SK-N-SH (cell line): ENCODE measurements at regions not wholly inside any gene's neighbourhood (a gene's known extent, or its start where the extent isn't known, plus 50 kb on each side); places are given as distances from the start of the nearest gene placed in this dataset.

Experiments used
- CTCF ChIP-seq: fragments of 200-600 bp; sonication (generic); IDR thresholded peaks from 2 replicates; pipeline ENCODE4 v1.6.1; 2017; ENCODE audit warnings: antibody characterized with exemption, mild to moderate bottlenecking, moderate library complexity
- EZH2phosphoT487 ChIP-seq: fragments of 200-600 bp; sonication (generic); IDR thresholded peaks from 2 replicates; pipeline ENCODE4 v1.6.1; 2017; ENCODE audit warnings: low read depth, mixed run types, mild to moderate bottlenecking, antibody characterized with exemption, moderate library complexity, borderline replicate concordance
- PBX3 ChIP-seq: IDR thresholded peaks from 2 replicates; pipeline ENCODE4; 2012
- POLR2AphosphoS5 ChIP-seq: IDR thresholded peaks from 2 replicates; pipeline ENCODE4 v1.6.1; 2012; ENCODE audit warnings: low read depth, low read length
- RCOR1 ChIP-seq: fragments of 150-350 bp; IDR thresholded peaks from 2 replicates; pipeline ENCODE4 v1.6.1; 2017; ENCODE audit warnings: antibody characterized with exemption, low read length
- REST ChIP-seq: IDR thresholded peaks from 2 replicates; pipeline ENCODE4 v1.6.1; 2012; ENCODE audit warnings: mild to moderate bottlenecking, low read depth, low read length, moderate library complexity
- RFX5 ChIP-seq: IDR thresholded peaks from 2 replicates; pipeline ENCODE4 v1.6.1; 2012; ENCODE audit warnings: mild to moderate bottlenecking, improper control_type of control experiment, low read length
- RXRA ChIP-seq: IDR thresholded peaks from 2 replicates; pipeline ENCODE4 v1.4.0; 2012; ENCODE audit warnings: low read depth, mild to moderate bottlenecking, borderline replicate concordance
- USF1 ChIP-seq: IDR thresholded peaks from 2 replicates; pipeline ENCODE4 v1.4.0; 2012; ENCODE audit warnings: low read depth, borderline replicate concordance
- USF2 ChIP-seq: fragments of 150-350 bp; IDR thresholded peaks from 2 replicates; pipeline ENCODE4 v1.6.1; 2017; ENCODE audit warnings: antibody characterized with exemption, low read length, low read depth, borderline replicate concordance
- ZBTB33 ChIP-seq: IDR thresholded peaks from 2 replicates; pipeline ENCODE4 v1.4.0; 2012; ENCODE audit warnings: low read depth, borderline replicate concordance

- TF ChIP-seq ZBTB33 (no peak), RFX5 (no peak), EZH2phosphoT487 (no peak), CTCF (no peak), RCOR1 (no peak), PBX3 (no peak), RXRA (no peak), REST (no peak), USF1 (no peak), USF2 (no peak), POLR2AphosphoS5 (no peak)
Measured at GRCh38 chr1:228900886-228901392, 165.7 kb downstream of the RHOU start.
